Mesendoderm (in vitro differentiated cells): ENCODE measurements at regions not wholly inside any gene's neighbourhood (a gene's known extent, or its start where the extent isn't known, plus 50 kb on each side); places are given as distances from the start of the nearest gene placed in this dataset.

Experiments used
- DNase-seq: peaks from one replicate; pipeline ENCODE4 v3.0.0; 2013
- H2AK5ac ChIP-seq: 2 replicates; pipeline ENCODE4 v1.6.1; 2013; ENCODE audit warnings: low read length, inconsistent platforms
- H2BK120ac ChIP-seq: 2 replicates; pipeline ENCODE4 v1.6.1; 2013; ENCODE audit warnings: low read depth, mild to moderate bottlenecking, low read length, moderate library complexity, mixed read lengths
- H2BK15ac ChIP-seq: replicated peaks from 2 replicates; pipeline ENCODE4 v1.6.1; 2013; ENCODE audit warnings: low read depth, mild to moderate bottlenecking, moderate library complexity
- H2BK5ac ChIP-seq: 2 replicates; pipeline ENCODE4 v1.6.1; 2013; ENCODE audit warnings: low read length, inconsistent platforms
- H3K18ac ChIP-seq: 2 replicates; pipeline ENCODE4 v1.6.1; 2013; ENCODE audit warnings: mild to moderate bottlenecking, low read length, mixed read lengths
- H3K23ac ChIP-seq: one replicate; pipeline ENCODE4 v1.6.1; 2013; ENCODE audit warnings: low read length
- H3K27ac ChIP-seq: 2 replicates; pipeline ENCODE4 v1.5.1; 2013; ENCODE audit warnings: low read depth, mild to moderate bottlenecking, inconsistent platforms, low read length, moderate library complexity
- H3K27me3 ChIP-seq: 2 replicates; pipeline ENCODE4 v1.6.1; 2013; ENCODE audit warnings: low read length, control low read depth, mild to moderate bottlenecking, inconsistent platforms; ENCODE audit not compliant: insufficient read depth, poor library complexity
- H3K36me3 ChIP-seq: 2 replicates; pipeline ENCODE4 v1.6.1; 2013; ENCODE audit warnings: low read length, inconsistent platforms; ENCODE audit not compliant: control insufficient read depth, insufficient read depth
- H3K4ac ChIP-seq: one replicate; pipeline ENCODE4 v1.6.1; 2013; ENCODE audit warnings: low read depth, mild to moderate bottlenecking, low read length, moderate library complexity
- H3K4me1 ChIP-seq: 2 replicates; pipeline ENCODE4 v1.6.1; 2013; ENCODE audit warnings: low read depth, low read length, inconsistent platforms; ENCODE audit not compliant: control insufficient read depth
- H3K4me2 ChIP-seq: 2 replicates; pipeline ENCODE4 v1.6.1; 2013; ENCODE audit warnings: low read length
- H3K4me3 ChIP-seq: 2 replicates; pipeline ENCODE4 v1.5.1; 2013; ENCODE audit warnings: mild to moderate bottlenecking, low read length
- H3K56ac ChIP-seq: one replicate; pipeline ENCODE4 v1.6.1; 2013; ENCODE audit warnings: low read length
- H3K79me1 ChIP-seq: 2 replicates; pipeline ENCODE4 v1.6.1; 2013; ENCODE audit warnings: low read length, inconsistent platforms
- H3K79me2 ChIP-seq: 2 replicates; pipeline ENCODE4 v1.6.1; 2013; ENCODE audit warnings: mild to moderate bottlenecking, low read length; ENCODE audit not compliant: control insufficient read depth, insufficient read depth
- H3K9ac ChIP-seq: 2 replicates; pipeline ENCODE4 v1.6.1; 2013; ENCODE audit warnings: low read length, inconsistent platforms
- H4K5ac ChIP-seq: one replicate; pipeline ENCODE4 v1.6.1; 2013; ENCODE audit warnings: low read length
- H4K8ac ChIP-seq: one replicate; pipeline ENCODE4 v1.6.1; 2013; ENCODE audit warnings: low read depth, mild to moderate bottlenecking, control low read depth, low read length, moderate library complexity
- WGBS: extraction: QIAGEN DNeasy Blood & Tissue Kit; methylation state at CpG from one replicate; pipeline ENCODE4 v1.1.7; 2013; ENCODE audit warnings: low lambda C conversion rate, missing lambda C conversion rate; ENCODE audit not compliant: insufficient coverage; ENCODE audit errors: extremely low coverage; 5-methylcytosine and 5-hydroxymethylcytosine counted together

GRCh38 chr5:61683926-61684325, 351.9 kb downstream of the ZSWIM6 start:
- Histone ChIP-seq H3K27ac (no peak overlapping the region), H3K79me2 (no peaks in the 10 kb centered on the region), H3K4me1 (no peaks in the 10 kb centered on the region), H3K9ac (no peak overlapping the region), H3K27me3 (no peaks in the 10 kb centered on the region), H3K23ac (no peak overlapping the region), H4K8ac (no peak overlapping the region), H3K36me3 (no peaks in the 10 kb centered on the region), H4K5ac (no peak overlapping the region), H3K79me1 (no peaks in the 10 kb centered on the region), H2BK5ac (no peak overlapping the region), H2AK5ac (no peak overlapping the region), H3K56ac (no peak overlapping the region), H3K4me2 (no peak overlapping the region), H2BK120ac (no peak overlapping the region), H2BK15ac (no peak overlapping the region), H3K4me3 (no peak overlapping the region), H3K18ac (no peak overlapping the region), H3K4ac (no peak overlapping the region)
- WGBS = no CpG with 5 or more reads among the region's 2 CpGs
- DNase-seq = no peak

- DNase-seq = no peak
- H3K36me3 ChIP-seq = no peaks in the 10 kb centered on the region
- peaks cover 2% of the 10 kb centered on the region for H3K4me1 ChIP-seq
- H2AK5ac ChIP-seq = no peak overlapping the region
- H3K9ac ChIP-seq = no peak overlapping the region
- no peaks in the 10 kb centered on the region for H3K79me2 ChIP-seq
- H4K5ac ChIP-seq = no peak overlapping the region
- H2BK15ac ChIP-seq = no peak overlapping the region
- no peak overlapping the region for H3K56ac ChIP-seq
- H3K23ac ChIP-seq = no peak overlapping the region
- WGBS = no CpG with 5 or more reads among the region's 5 CpGs
- no peak overlapping the region for H3K18ac ChIP-seq
- H3K4me3 ChIP-seq = no peak overlapping the region
- H2BK120ac ChIP-seq = no peak overlapping the region
- no peaks in the 10 kb centered on the region for H3K79me1 ChIP-seq
- no peak overlapping the region for H3K4ac ChIP-seq
- H3K27me3 ChIP-seq = no peaks in the 10 kb centered on the region
- no peak overlapping the region for H4K8ac ChIP-seq
- no peak overlapping the region for H2BK5ac ChIP-seq
- no peak overlapping the region for H3K4me2 ChIP-seq
- H3K27ac ChIP-seq = no peak overlapping the region
Observed at GRCh38 chr5:61686491-61687257, 354.6 kb downstream of the ZSWIM6 start.

GRCh38 chr5:61687371-61687770, 355.3 kb downstream of the ZSWIM6 start:
- Histone ChIP-seq H3K36me3 (no peaks in the 10 kb centered on the region), H2AK5ac (no peak overlapping the region), H3K4me1 (peaks cover 2% of the 10 kb centered on the region), H3K79me1 (no peaks in the 10 kb centered on the region), H3K9ac (no peak overlapping the region), H3K4me2 (no peak overlapping the region), H3K4me3 (no peak overlapping the region), H3K18ac (no peak overlapping the region), H3K4ac (no peak overlapping the region), H3K27ac (no peak overlapping the region), H4K5ac (no peak overlapping the region), H3K56ac (no peak overlapping the region), H3K27me3 (no peaks in the 10 kb centered on the region), H4K8ac (no peak overlapping the region), H2BK120ac (no peak overlapping the region), H3K79me2 (no peaks in the 10 kb centered on the region), H2BK15ac (no peak overlapping the region), H2BK5ac (no peak overlapping the region), H3K23ac (no peak overlapping the region)
- DNase-seq = no peak
- no CpG with 5 or more reads among the region's 5 CpGs for WGBS

GRCh38 chr5:61689153-61689846, 357.2 kb downstream of the ZSWIM6 start:
- H3K56ac ChIP-seq = no peak overlapping the region
- no peak overlapping the region for H3K4ac ChIP-seq
- no peaks in the 10 kb centered on the region for H3K36me3 ChIP-seq
- H2BK5ac ChIP-seq = no peak overlapping the region
- H2AK5ac ChIP-seq = no peak overlapping the region
- H3K27me3 ChIP-seq = no peaks in the 10 kb centered on the region
- H3K79me2 ChIP-seq = no peaks in the 10 kb centered on the region
- H2BK120ac ChIP-seq = no peak overlapping the region
- no peak overlapping the region for H3K4me2 ChIP-seq
- H3K9ac ChIP-seq = no peak overlapping the region
- H4K5ac ChIP-seq = no peak overlapping the region
- no peak overlapping the region for H3K18ac ChIP-seq
- H3K4me3 ChIP-seq = no peak overlapping the region
- H3K23ac ChIP-seq = no peak overlapping the region
- H2BK15ac ChIP-seq = no peak overlapping the region
- WGBS = no CpG with 5 or more reads among the region's 3 CpGs
- no peak overlapping the region for H3K27ac ChIP-seq
- H3K79me1 ChIP-seq = no peaks in the 10 kb centered on the region
- H4K8ac ChIP-seq = no peak overlapping the region
- DNase-seq = no peak
- peaks cover 2% of the 10 kb centered on the region for H3K4me1 ChIP-seq

- Histone ChIP-seq H3K56ac (no peak overlapping the region), H3K4me2 (no peak overlapping the region), H3K4ac (no peak overlapping the region), H3K4me1 (no peaks in the 10 kb centered on the region), H3K23ac (no peak overlapping the region), H3K27me3 (no peaks in the 10 kb centered on the region), H3K79me2 (no peaks in the 10 kb centered on the region), H4K5ac (no peak overlapping the region), H2BK120ac (no peak overlapping the region), H3K79me1 (no peaks in the 10 kb centered on the region), H2BK15ac (no peak overlapping the region), H3K27ac (no peak overlapping the region), H2BK5ac (no peak overlapping the region), H2AK5ac (no peak overlapping the region), H4K8ac (no peak overlapping the region), H3K36me3 (no peaks in the 10 kb centered on the region), H3K18ac (no peak overlapping the region), H3K9ac (no peak overlapping the region), H3K4me3 (no peak overlapping the region)
- DNase-seq = peak; percentile 67
- no CpG with 5 or more reads among the region's 15 CpGs for WGBS
Observed at GRCh38 chr5:61697809-61698558, 365.9 kb downstream of the ZSWIM6 start.
